RPMI8226 (cell line): ENCODE measurements at regions not wholly inside any gene's neighbourhood (a gene's known extent, or its start where the extent isn't known, plus 50 kb on each side); places are given as distances from the start of the nearest gene placed in this dataset.
A peak's percentile ranks its signal among the peaks of the same experiment; 100 is the strongest.
"Not testable (repeated sequence)": the region's sequence is repeated elsewhere in the genome, so short reads cannot be mapped to it uniquely, and the experiment has no call there.

Source experiments
- DNase-seq: peaks from one replicate; pipeline ENCODE4 v3.0.0-alpha.2; 2015

- DNase-seq = no peak
Observed at GRCh38 chr5:163185315-163185714, 252.1 kb upstream of the CCNG1 start.

GRCh38 chr5:163189023-163189553, 248.3 kb upstream of the CCNG1 start:
- DNase-seq = no peak

DNA sequence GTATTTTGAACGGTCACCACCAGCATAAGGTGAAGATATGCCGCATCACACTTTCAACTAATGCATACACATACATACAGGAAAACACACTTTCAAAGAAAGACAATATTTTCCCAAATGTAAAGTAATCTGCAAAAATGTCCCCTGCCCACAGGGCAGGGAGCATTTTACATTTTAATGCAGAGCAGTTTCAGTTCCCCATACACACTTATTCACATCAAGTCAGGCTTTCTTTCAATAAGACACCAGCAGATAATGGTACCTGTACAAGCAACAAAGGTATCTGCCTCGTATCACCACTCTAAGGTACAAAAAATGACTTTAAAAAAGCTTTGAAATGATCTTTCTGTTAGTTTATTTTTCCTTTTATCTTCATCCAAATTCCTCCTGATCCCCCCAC, 247.1 kb upstream of the CCNG1 start:
- DNase-seq = peak; percentile 49

GRCh38 chr5:163190784-163191183, 246.6 kb upstream of the CCNG1 start:
- DNase-seq = no peak

- no peak for DNase-seq
Observed at GRCh38 chr5:163193886-163194285, 243.5 kb upstream of the CCNG1 start.

DNA sequence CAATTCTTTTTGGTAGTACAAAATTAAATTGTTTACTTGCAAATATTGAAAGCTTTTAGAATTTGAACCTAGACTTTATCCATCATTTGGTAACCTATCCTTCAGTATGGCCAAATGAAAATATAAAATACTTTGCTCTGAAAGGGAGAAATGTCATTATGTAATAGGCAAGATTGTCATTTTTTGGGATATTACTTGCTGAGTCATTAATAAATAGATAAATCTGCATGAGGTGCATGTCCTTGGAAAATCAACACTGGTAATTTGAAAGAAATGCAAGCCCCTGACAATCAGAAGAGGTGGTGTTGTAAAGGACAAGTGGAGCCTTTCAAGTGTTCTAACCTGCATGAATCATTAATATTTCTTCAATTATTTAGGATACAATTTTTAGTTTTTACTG, 231.8 kb upstream of the CCNG1 start:
- DNase-seq = no peak

GRCh38 chr5:163221581-163221980, 215.8 kb upstream of the CCNG1 start:
- DNase-seq = no peak

GRCh38 chr5:163222982-163223381, 214.4 kb upstream of the CCNG1 start:
- no peak for DNase-seq

DNA sequence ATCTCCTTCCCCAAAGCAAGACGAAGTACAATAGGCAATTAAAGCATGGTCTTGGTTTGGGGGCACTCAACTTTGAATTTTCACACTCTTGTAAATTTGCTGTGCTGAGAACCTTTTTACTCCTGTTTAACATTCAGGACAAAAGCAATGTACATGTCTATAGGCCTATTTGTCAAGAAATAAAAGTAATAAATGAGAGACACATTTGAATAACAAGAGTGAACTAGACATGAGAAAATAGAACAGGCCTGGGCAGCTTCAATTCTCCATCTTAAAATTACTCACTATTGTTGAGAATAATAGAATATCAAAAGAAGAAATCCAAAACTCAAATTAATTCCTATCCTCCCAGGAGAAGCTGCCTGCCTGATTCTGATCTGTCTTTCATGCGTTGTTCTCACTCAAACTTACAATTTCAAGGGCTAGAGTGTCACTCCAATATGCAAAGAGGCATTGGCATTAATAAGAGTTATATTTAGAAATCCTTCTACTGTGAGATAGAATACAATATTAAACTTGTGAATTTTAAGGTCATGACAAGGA, 192.9 kb upstream of the CCNG1 start:
- DNase-seq = no peak

- DNase-seq = no peak
Observed at GRCh38 chr5:163245584-163245983, 191.8 kb upstream of the CCNG1 start.

- DNase-seq = no peak
Observed at GRCh38 chr5:163248333-163248732, 189.1 kb upstream of the CCNG1 start.

DNA sequence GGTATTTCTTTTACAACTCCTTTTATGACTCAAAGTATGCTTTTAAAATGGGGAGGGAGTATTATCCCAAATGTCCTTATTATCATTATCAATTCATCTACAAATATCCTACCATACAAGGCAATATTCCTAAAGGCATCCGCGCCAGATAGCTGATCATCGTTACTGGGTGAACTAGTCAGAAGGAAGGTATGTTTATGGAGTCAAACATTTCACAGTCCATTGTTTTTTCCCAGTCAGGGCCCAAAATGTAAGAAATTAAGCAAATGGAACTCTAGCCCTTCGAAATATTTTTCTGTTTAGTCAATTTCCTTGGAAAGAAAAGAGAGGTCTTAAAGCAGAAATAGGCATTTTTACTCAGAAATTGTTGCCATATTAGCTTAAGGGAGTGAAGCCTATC, 188.5 kb upstream of the CCNG1 start:
- no peak for DNase-seq

DNA sequence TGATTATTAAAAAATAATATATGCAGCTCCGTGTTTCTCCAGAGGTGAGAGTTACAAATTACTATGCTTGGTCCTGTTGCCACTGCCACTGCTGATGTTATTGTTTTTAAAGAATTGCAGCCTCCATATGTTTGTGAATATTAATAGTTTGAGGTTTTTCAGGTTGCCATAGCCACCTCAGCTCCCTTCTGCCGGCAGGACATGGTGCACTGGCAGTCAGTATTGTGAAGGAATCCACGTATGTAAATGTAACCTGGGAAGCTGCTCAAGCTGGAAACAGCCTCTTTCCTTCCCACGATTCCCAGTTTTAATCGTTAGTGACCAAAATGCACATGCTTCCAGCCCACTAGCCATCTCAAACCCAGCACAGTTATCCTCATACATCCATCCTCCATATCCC, 184.4 kb upstream of the CCNG1 start:
- no peak for DNase-seq

- DNase-seq = no peak
Observed at GRCh38 chr5:163259495-163259894, 177.9 kb upstream of the CCNG1 start.

- no peak for DNase-seq
Observed at GRCh38 chr5:163260471-163260870, 176.9 kb upstream of the CCNG1 start.

DNA sequence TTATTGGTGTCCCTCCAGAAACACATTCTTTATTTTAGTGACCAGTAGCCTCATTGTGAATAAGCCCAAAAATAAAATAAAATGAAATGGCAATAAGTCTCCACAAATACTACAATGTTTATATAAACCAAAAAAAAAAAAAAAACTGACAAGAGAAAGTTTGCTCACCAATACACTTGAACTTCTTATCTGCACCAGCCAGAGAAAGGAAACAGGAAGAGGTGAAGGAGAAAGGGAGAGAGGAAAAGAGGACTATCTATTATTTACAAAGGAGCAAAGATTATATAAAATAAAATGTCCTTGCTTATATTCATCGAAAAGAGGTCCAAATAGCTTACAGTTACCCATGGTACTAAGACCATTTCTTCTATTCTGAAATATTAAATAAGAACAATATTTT, 176.4 kb upstream of the CCNG1 start:
- no peak for DNase-seq

DNA sequence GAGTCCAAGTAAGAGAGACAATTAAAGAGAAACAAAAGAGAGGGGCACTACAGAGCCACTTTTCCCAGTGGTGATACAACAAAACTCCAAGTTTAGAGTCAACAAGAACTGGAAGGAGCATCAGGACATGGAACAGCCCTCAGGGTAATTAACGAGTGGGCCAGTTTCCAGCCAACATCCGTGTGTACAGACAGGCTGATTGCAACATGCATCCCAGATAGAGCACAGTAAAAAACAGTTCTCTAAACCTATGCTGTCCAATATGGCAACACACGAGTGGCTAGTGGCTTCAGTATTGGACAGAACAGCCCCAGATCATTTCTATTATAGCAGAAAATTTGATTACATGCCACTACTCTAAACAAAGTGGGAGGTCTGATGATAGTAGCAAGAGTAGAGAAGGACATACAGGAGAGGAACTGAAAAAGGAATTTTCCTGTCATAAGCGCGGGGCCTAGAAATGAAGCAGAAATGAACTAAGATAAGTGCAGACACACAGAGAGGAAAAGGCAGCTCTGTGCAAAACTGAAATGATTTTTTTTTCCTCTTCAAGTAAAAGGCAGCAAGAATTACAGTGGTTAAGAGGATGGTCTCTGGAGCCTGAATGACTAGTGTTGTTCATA, 175.6 kb upstream of the CCNG1 start:
- no peak for DNase-seq

GRCh38 chr5:163266249-163266648, 171.1 kb upstream of the CCNG1 start:
- not testable (repeated sequence) for DNase-seq

- peak; percentile 7 for DNase-seq
Observed at GRCh38 chr5:163269624-163270023, 167.8 kb upstream of the CCNG1 start.

DNA sequence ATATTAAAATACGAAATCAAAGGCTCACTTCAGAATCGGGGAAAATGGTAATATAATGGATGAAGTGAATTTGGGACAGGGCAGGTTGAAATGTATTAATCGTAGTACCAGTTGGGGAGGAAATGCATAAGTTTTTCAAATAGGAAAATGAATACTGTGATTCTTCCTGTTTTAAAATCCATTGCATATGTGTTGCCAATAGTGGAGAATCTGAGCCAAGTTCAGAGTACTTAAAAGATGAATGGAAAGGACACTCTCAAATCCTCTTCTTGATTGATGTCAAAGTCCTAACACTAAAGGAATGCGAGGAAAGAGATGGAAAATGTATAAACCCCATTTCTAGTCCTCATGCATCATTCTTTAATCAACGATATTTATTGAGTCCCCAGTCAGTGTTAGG, 160.9 kb upstream of the CCNG1 start:
- no peak for DNase-seq

DNA sequence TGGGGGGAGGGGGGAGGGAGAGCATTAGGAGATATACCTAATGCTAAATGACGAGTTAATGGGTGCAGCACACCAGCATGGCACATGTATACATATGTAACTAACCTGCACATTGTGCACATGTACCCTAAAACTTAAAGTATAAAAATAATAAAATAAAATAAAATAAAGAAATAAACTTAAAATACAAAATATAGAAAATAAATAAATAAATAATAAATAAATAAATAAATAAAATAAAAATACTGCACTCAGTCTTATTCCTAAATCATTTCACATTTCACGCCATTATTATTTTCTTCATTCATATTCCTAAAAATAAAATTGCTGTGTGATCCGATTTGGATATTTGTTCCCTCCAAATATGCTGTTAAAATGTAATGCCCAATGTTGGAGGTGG, 156.5 kb upstream of the CCNG1 start:
- not testable (repeated sequence) for DNase-seq

GRCh38 chr5:163281512-163281911, 155.9 kb upstream of the CCNG1 start:
- DNase-seq = no peak

DNA sequence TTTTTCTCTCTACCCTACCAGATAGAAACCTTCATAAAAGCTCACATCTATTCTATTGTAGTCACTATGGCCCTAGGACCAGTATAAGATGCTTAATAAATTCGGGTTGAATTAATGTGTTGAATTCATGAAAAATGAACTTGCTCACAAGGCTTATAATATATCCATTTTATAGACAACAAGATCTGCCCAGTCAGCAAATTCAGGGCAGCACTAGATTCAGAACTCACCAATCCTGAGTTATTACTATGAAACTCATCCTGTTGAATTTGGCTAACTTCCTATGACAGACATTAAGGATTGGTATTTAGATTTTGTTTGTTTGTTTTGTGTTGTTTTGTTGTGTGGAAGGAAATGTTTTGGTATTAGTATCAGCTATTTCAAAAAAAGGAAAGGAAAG, 143.6 kb upstream of the CCNG1 start:
- no peak for DNase-seq

- DNase-seq = no peak
Observed at GRCh38 chr5:163303718-163304117, 133.7 kb upstream of the CCNG1 start.

DNA sequence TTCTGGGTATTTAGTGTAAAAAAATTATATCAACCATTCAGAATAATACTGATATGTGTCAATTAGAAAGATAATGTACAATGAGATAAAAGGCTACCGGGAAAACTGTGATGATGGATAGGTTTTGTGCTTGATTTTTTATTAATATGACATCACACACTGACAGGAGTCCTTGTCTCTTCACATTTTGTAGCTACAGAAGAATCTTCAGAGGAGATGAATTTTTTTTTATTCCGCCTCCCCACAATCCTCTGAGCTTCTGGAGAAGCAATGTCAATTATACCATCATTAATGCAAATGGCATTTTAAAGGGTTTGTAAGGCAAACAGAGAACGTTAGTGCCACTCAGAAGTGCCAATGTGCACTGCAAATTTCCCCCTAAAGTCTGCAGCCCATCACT, 131.7 kb upstream of the CCNG1 start:
- no peak for DNase-seq
